ENCODE measurements at regions not wholly inside any gene's neighbourhood (a gene's known extent, or its start where the extent isn't known, plus 50 kb on each side); places are given as distances from the start of the nearest gene placed in this dataset.

DNA sequence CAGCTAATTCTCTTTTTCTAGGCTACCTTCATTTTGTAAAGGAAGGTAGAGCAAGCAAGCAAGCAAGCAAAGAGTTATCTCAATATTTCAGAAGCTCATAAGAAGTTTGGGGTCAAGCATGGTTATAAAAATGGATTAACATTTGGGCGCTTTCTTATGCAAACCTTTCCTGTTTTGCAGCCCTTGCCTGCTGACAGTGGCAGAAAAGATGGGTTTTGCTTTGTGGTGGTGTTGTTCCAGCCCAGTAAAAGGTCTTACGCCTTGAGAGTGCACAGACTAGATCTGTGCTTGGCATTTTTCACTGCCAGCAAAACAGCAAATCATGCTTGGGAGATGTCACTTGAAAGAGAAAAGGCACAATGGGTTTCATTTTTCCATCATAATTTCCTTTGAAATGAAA is 1320.6 kb upstream of the CELF4 start:
- H3K9ac ChIP-seq (replicated peaks; ENCODE audit: extremely low read depth, insufficient read depth, low read length) = no peak overlapping the region
- no peaks in the 10 kb centered on the region for H3K4me1 ChIP-seq (ENCODE audit: control insufficient read depth, extremely low read depth, insufficient read depth, low read length)
- no peak overlapping the region for H3K4me2 ChIP-seq (ENCODE audit: insufficient read depth, low read length)
- intact Hi-C loops (cut with micrococcal nuclease) (no loop called here), dilution Hi-C loops (cut with MboI; ENCODE audit: extremely low pct_ligation_motif_present, low sequenced_read_pairs) (no loop called here)
- DNase-seq (ENCODE audit: low read depth, low spot score) (no peak), FAIRE-seq (no peak)
- peaks cover 3% of the 10 kb centered on the region for H3K9me3 ChIP-seq (replicated peaks; ENCODE audit: control insufficient read depth, insufficient read depth, low read length)
- H4K20me1 ChIP-seq (replicated peaks; ENCODE audit: control insufficient read depth, extremely low read depth, insufficient read depth, low read length) = no peaks in the 10 kb centered on the region
- no peaks in the 10 kb centered on the region for H3K9me1 ChIP-seq (replicated peaks; ENCODE audit: control insufficient read depth, extremely low read depth, insufficient read depth, low read length)
- CTCF ChIA-PET = no interaction called here
- no peak overlapping the region for H2AFZ ChIP-seq (ENCODE audit: low read depth, low read length)
- H3K27ac ChIP-seq (ENCODE audit: insufficient read depth, low read depth, low read length) = no peak overlapping the region
- H3K79me2 ChIP-seq (ENCODE audit: control insufficient read depth, insufficient read depth, low read length) = no peaks in the 10 kb centered on the region
- no TSS peak for BruUV-seq (replicated peaks)
- H3K27me3 ChIP-seq (ENCODE audit: control insufficient read depth in 2 of 2, insufficient read depth in 2 of 2, low read length in 2 of 2) = no peaks in the 10 kb centered on the region
- H3K4me3 ChIP-seq (replicated peaks in 1 of 3; ENCODE audit: insufficient read depth in 1 of 3, low read depth in 1 of 3, low read length in 3 of 3) = no peak overlapping the region
- POLR2A ChIA-PET = no interaction called here
- H3K36me3 ChIP-seq (ENCODE audit: control insufficient read depth in 2 of 2, extremely low read depth in 1 of 2, insufficient read depth in 2 of 2, low read length in 2 of 2) = no peaks in the 10 kb centered on the region
- TF ChIP-seq EZH2 (IDR thresholded peaks at IDR 0.05; ENCODE audit: borderline replicate concordance, low read depth, low read length, severe bottlenecking) = no peak

- Histone ChIP-seq H3K9me3 (replicated peaks; ENCODE audit: control insufficient read depth, insufficient read depth, low read length) (peaks cover 3% of the 10 kb centered on the region), H3K79me2 (ENCODE audit: control insufficient read depth, insufficient read depth, low read length) (no peaks in the 10 kb centered on the region), H4K20me1 (replicated peaks; ENCODE audit: control insufficient read depth, extremely low read depth, insufficient read depth, low read length) (no peaks in the 10 kb centered on the region), H3K4me2 (ENCODE audit: insufficient read depth, low read length) (no peak overlapping the region), H3K36me3 (ENCODE audit: control insufficient read depth in 2 of 2, extremely low read depth in 1 of 2, insufficient read depth in 2 of 2, low read length in 2 of 2) (no peaks in the 10 kb centered on the region), H3K27me3 (ENCODE audit: control insufficient read depth in 2 of 2, insufficient read depth in 2 of 2, low read length in 2 of 2) (no peaks in the 10 kb centered on the region), H3K27ac (ENCODE audit: insufficient read depth, low read depth, low read length) (no peak overlapping the region), H3K9me1 (replicated peaks; ENCODE audit: control insufficient read depth, extremely low read depth, insufficient read depth, low read length) (no peaks in the 10 kb centered on the region), H3K4me3 (replicated peaks in 1 of 3; ENCODE audit: insufficient read depth in 1 of 3, low read depth in 1 of 3, low read length in 3 of 3) (no peak overlapping the region), H3K9ac (replicated peaks; ENCODE audit: extremely low read depth, insufficient read depth, low read length) (no peak overlapping the region), H2AFZ (ENCODE audit: low read depth, low read length) (no peak overlapping the region), H3K4me1 (ENCODE audit: control insufficient read depth, extremely low read depth, insufficient read depth, low read length) (no peaks in the 10 kb centered on the region)
- TF ChIP-seq POLR2A (IDR thresholded peaks at IDR 0.05; ENCODE audit: low read depth, low read length) = no peak
- no peak for TF ChIP-seq GATA2 (IDR thresholded peaks at IDR 0.05; ENCODE audit: insufficient read depth, insufficient read length, low read depth, low read length)
- TF ChIP-seq FOS (IDR thresholded peaks at IDR 0.05; ENCODE audit: borderline replicate concordance, insufficient read depth, low read length) = no peak
- TF ChIP-seq JUN (IDR thresholded peaks at IDR 0.05; ENCODE audit: borderline replicate concordance, insufficient read depth, insufficient read length, low read depth) = no peak
- no peak for TF ChIP-seq EZH2 (IDR thresholded peaks at IDR 0.05; ENCODE audit: borderline replicate concordance, low read depth, low read length, severe bottlenecking)
- no peak for TF ChIP-seq CTCF (IDR thresholded peaks at IDR 0.05; ENCODE audit: extremely low read depth in 1 of 2, insufficient read depth in 1 of 2, low read depth in 1 of 2, low read length in 2 of 2)
- DNase-seq (ENCODE audit: low read depth, low spot score) (no peak), FAIRE-seq (no peak)
- ChIA-PET CTCF (no interaction called here), POLR2A (no interaction called here)
- intact Hi-C loops (cut with micrococcal nuclease) = no loop called here
- BruUV-seq (replicated peaks) = no TSS peak
- dilution Hi-C loops (cut with MboI; ENCODE audit: extremely low pct_ligation_motif_present, low sequenced_read_pairs) = no loop called here
Observed at GRCh38 chr18:38884050-38884449, 1318.5 kb upstream of the CELF4 start.

Data from endothelial cell of umbilical vein (primary cell).